ENCODE measurements at regions not wholly inside any gene's neighbourhood (a gene's known extent, or its start where the extent isn't known, plus 50 kb on each side); places are given as distances from the start of the nearest gene placed in this dataset.

- no peak for DNase-seq (ENCODE audit: low read depth)
- TF ChIP-seq, protein P1, sequence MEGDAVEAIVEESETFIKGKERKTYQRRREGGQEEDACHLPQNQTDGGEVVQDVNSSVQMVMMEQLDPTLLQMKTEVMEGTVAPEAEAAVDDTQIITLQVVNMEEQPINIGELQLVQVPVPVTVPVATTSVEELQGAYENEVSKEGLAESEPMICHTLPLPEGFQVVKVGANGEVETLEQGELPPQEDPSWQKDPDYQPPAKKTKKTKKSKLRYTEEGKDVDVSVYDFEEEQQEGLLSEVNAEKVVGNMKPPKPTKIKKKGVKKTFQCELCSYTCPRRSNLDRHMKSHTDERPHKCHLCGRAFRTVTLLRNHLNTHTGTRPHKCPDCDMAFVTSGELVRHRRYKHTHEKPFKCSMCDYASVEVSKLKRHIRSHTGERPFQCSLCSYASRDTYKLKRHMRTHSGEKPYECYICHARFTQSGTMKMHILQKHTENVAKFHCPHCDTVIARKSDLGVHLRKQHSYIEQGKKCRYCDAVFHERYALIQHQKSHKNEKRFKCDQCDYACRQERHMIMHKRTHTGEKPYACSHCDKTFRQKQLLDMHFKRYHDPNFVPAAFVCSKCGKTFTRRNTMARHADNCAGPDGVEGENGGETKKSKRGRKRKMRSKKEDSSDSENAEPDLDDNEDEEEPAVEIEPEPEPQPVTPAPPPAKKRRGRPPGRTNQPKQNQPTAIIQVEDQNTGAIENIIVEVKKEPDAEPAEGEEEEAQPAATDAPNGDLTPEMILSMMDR (IDR thresholded peaks at IDR 0.05; ENCODE audit: insufficient read depth, low read depth, low read length, missing control alignments), result no peak
- H3K4me3 ChIP-seq (ENCODE audit: low read length), result no peak overlapping the region
Measured at GRCh38 chr19:31940396-31940795, 405.0 kb upstream of the ZNF507 start.

GRCh38 chr19:31943191-31943661 lies 402.2 kb upstream of the ZNF507 start:
- no peak for DNase-seq (ENCODE audit: low read depth)
- TF ChIP-seq, protein P1 (IDR thresholded peaks at IDR 0.05; ENCODE audit: insufficient read depth, low read depth, low read length, missing control alignments), result no peak
- H3K4me3 ChIP-seq (ENCODE audit: low read length), result no peak overlapping the region

- DNase-seq (ENCODE audit: low read depth), result no peak
- TF ChIP-seq, protein P1 (IDR thresholded peaks at IDR 0.05; ENCODE audit: insufficient read depth, low read depth, low read length, missing control alignments), result no peak
- H3K4me3 ChIP-seq (ENCODE audit: low read length), result no peak overlapping the region
Measured at GRCh38 chr19:31943778-31944177, 401.6 kb upstream of the ZNF507 start.

DNA sequence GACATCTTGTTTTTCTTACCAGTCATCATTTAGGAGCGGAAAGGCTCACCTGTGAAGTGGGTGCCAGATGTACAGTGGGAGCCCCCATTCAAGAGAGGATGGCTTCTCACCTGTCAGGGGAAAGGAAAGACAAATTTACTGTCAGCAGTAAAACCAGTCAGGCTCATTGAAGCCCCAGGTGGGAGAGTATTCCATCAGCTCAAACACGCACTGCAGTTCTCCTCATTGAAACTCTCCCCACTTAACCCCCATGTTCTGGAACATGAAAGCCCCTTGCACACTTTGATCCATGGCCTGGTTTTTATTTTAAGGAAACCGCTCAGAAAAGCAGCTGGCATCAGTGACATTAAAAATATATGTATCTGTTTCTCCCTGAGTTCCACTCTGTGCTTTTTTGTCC lies 401.1 kb upstream of the ZNF507 start:
- H3K4me3 ChIP-seq (ENCODE audit: low read length), result no peak overlapping the region
- TF ChIP-seq, protein P1 (IDR thresholded peaks at IDR 0.05; ENCODE audit: insufficient read depth, low read depth, low read length, missing control alignments), result no peak
- DNase-seq (ENCODE audit: low read depth), result no peak

DNA sequence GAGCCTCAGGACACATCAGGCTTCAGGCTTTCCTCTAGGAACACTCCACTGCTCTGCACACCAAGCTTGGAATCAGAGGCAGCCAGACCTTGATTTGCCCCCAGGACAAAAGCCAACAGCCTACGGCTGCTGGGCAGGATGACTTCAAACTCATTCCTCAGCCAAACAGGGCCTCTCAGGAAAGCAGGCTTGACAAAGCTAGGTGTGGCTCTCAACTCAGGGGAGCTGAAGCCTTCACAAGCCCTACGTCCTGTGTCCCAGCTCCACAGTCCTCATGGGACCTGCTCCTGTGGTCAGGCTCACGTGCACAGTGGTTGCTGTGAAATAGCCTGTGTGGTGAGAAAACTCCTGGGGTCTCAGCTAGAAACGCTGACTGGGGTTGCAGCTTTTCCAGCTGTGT lies 398.9 kb upstream of the ZNF507 start:
- TF ChIP-seq, protein P1 (IDR thresholded peaks at IDR 0.05; ENCODE audit: insufficient read depth, low read depth, low read length, missing control alignments), result no peak
- H3K4me3 ChIP-seq (ENCODE audit: low read length), result no peak overlapping the region
- DNase-seq (ENCODE audit: low read depth), result no peak

DNA sequence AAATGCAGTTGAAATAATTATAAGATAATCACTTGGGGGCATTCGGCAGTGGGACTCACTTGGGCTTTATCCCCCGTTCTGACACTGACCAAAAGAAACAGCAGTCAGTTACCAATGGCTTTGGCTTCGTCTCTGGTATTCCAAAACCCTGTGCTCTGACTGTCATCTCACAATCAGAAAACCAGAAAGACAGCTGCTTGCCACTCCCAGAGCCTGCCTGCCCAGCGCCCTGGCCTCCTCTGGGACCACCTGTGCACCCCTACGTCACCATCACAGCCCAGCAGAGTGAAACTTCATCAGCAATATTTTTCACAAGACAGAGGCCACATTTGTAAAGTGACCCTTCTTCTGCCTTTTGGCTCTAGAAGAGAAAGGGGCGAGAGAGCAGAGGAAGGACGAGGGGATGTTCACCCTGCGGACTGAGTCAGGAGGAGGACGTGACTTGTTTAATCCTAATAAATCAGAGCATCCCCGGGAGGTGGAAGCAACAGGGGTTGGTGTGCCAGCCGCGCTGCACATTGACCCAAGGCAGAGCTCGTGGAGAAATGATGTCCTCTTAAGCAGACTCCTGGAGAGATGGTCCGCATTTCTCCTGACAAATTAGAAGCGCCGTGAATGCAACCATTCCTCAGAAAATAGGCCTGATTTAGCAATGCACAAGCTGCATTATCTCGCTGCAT lies 397.8 kb upstream of the ZNF507 start:
- TF ChIP-seq, protein P1 (IDR thresholded peaks at IDR 0.05; ENCODE audit: insufficient read depth, low read depth, low read length, missing control alignments), result no peak
- no peak overlapping the region for H3K4me3 ChIP-seq (ENCODE audit: low read length)
- no peak for DNase-seq (ENCODE audit: low read depth)

- no peak overlapping the region for H3K4me3 ChIP-seq (ENCODE audit: low read length)
- TF ChIP-seq, protein P1 (IDR thresholded peaks at IDR 0.05; ENCODE audit: insufficient read depth, low read depth, low read length, missing control alignments), result no peak
- no peak for DNase-seq (ENCODE audit: low read depth)
Measured at GRCh38 chr19:31952693-31953092, 392.7 kb upstream of the ZNF507 start.

Measured in epithelial cell of esophagus (primary cell).